KMS-11 (cell line): ENCODE measurements at regions not wholly inside any gene's neighbourhood (a gene's known extent, or its start where the extent isn't known, plus 50 kb on each side); places are given as distances from the start of the nearest gene placed in this dataset.

Source experiments
- H2AFZ ChIP-seq: fragments of 200-600 bp; sonication (generic); 2 replicates; pipeline ENCODE4 v1.6.1; 2016; ENCODE audit warnings: antibody characterized with exemption, mixed run types, low read depth
- H3K27ac ChIP-seq: fragments of 200-600 bp; sonication (generic); 2 replicates; pipeline ENCODE4 v1.6.1; 2016; ENCODE audit warnings: mild to moderate bottlenecking, mixed run types
- H3K27me3 ChIP-seq: fragments of 200-600 bp; sonication (generic); 2 replicates; pipeline ENCODE4 v1.6.1; 2017; ENCODE audit warnings: mild to moderate bottlenecking, low read depth, mixed run types, moderate library complexity; ENCODE audit not compliant: insufficient read depth
- H3K36me3 ChIP-seq: fragments of 200-600 bp; sonication (generic); 2 replicates; pipeline ENCODE4 v1.6.1; 2017; ENCODE audit warnings: mild to moderate bottlenecking, mixed run types; ENCODE audit not compliant: insufficient read depth
- H3K4me1 ChIP-seq: fragments of 200-600 bp; sonication (generic); 2 replicates; pipeline ENCODE4 v1.6.1; 2016; ENCODE audit warnings: mild to moderate bottlenecking, low read depth, mixed run types; ENCODE audit not compliant: poor library complexity, severe bottlenecking
- H3K4me2 ChIP-seq: fragments of 200-600 bp; sonication (generic); 2 replicates; pipeline ENCODE4 v1.7.0; 2016; ENCODE audit warnings: mild to moderate bottlenecking, mixed run types
- H3K4me3 ChIP-seq: fragments of 200-600 bp; sonication (generic); IDR thresholded peaks from 2 replicates; pipeline ENCODE4 v1.6.1; 2017; ENCODE audit warnings: low read depth, low read length, mixed read lengths; ENCODE audit not compliant: insufficient read depth
- H3K79me2 ChIP-seq: fragments of 200-600 bp; sonication (generic); 2 replicates; pipeline ENCODE4 v1.6.1; 2016; ENCODE audit warnings: low read depth, mixed run types; ENCODE audit not compliant: insufficient read depth
- H3K9ac ChIP-seq: fragments of 200-600 bp; sonication (generic); 2 replicates; pipeline ENCODE4 v1.6.1; 2016; ENCODE audit warnings: mild to moderate bottlenecking, mixed run types
- H4K20me1 ChIP-seq: fragments of 200-600 bp; sonication (generic); 2 replicates; pipeline ENCODE4 v1.6.1; 2016; ENCODE audit warnings: mild to moderate bottlenecking, mixed run types; ENCODE audit not compliant: insufficient read depth
- TF ChIP-seq, protein P1 (sequence below): fragments of 200-600 bp; sonication (generic); conservative IDR thresholded peaks from 2 replicates; pipeline ENCODE4 v1.6.1; 2017; ENCODE audit warnings: low read depth, mild to moderate bottlenecking, antibody characterized with exemption, low read length, moderate library complexity, mixed read lengths

DNA sequence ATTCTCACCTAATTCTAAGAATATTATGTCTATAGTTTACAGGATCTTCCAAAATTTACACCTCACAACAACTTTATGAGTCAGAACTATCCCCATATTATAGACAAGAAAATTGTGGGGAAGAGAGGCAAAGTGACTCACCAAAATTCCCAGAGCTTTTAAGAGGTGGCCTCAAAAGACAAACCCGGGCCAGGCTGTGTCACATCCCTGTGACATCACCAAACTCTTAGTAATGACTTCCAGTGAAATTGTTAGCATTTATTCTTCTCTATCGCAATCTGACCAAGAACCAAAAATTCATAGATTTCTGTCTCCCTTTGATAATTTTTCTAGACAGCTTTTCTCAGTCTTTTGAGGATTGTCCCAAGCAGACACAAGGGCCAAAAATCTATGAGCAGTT is 134.3 kb downstream of the SNX19 start:
- TF ChIP-seq, protein P1, sequence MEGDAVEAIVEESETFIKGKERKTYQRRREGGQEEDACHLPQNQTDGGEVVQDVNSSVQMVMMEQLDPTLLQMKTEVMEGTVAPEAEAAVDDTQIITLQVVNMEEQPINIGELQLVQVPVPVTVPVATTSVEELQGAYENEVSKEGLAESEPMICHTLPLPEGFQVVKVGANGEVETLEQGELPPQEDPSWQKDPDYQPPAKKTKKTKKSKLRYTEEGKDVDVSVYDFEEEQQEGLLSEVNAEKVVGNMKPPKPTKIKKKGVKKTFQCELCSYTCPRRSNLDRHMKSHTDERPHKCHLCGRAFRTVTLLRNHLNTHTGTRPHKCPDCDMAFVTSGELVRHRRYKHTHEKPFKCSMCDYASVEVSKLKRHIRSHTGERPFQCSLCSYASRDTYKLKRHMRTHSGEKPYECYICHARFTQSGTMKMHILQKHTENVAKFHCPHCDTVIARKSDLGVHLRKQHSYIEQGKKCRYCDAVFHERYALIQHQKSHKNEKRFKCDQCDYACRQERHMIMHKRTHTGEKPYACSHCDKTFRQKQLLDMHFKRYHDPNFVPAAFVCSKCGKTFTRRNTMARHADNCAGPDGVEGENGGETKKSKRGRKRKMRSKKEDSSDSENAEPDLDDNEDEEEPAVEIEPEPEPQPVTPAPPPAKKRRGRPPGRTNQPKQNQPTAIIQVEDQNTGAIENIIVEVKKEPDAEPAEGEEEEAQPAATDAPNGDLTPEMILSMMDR = no peak
- no peaks in the 10 kb centered on the region for H3K79me2 ChIP-seq
- no peaks in the 10 kb centered on the region for H3K4me1 ChIP-seq
- H3K27me3 ChIP-seq = no peaks in the 10 kb centered on the region
- no peak overlapping the region for H2AFZ ChIP-seq
- H3K36me3 ChIP-seq = no peaks in the 10 kb centered on the region
- H3K27ac ChIP-seq = no peak overlapping the region
- no peak overlapping the region for H3K9ac ChIP-seq
- H3K4me3 ChIP-seq = no peak overlapping the region
- no peak overlapping the region for H3K4me2 ChIP-seq
- no peaks in the 10 kb centered on the region for H4K20me1 ChIP-seq

DNA sequence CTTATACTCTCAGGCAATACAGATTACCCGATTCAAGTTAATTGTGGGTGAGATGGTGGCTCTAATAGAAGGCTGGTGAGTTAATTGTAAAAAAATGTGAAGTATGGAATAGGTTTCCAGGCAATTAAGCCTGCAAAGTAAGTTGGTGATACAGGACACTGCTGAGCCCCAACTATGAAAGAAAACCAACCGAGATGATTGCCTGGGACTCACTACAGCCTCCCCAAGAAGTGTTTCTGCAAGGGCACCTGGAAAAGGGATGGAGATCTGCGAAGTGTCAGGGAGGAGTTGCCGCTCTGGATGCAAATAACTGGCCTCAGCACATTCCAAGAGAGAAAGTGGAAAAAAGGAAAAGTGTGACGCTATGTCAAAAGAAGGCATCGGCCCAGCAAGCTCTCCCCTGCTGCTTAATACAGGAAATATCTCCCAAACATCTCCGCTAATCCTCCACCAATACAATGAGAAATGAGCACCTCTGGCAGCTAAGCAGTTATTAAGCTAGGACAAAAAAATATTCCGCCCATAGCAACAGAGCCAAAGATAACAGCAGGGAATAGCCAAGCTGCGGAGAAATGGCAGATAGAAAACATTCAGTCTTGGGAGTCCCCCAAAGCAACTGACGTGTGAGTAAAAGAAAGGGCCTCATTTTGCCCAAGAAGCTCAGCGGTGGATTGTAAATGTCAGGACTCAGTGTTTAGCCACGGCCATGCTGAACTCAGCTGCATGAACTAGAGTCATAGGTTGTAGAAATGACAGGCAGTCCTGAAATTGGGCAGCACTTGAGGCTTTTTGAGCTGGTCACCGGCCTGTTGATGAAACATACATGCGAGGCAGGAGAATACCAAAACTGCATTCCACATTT is 133.7 kb downstream of the SNX19 start:
- H3K4me1 ChIP-seq = no peaks in the 10 kb centered on the region
- no peak overlapping the region for H3K27ac ChIP-seq
- H3K4me3 ChIP-seq = no peak overlapping the region
- no peak overlapping the region for H2AFZ ChIP-seq
- H3K36me3 ChIP-seq = no peaks in the 10 kb centered on the region
- H3K9ac ChIP-seq = no peak overlapping the region
- H3K4me2 ChIP-seq = no peak overlapping the region
- no peaks in the 10 kb centered on the region for H3K27me3 ChIP-seq
- H3K79me2 ChIP-seq = no peaks in the 10 kb centered on the region
- TF ChIP-seq, protein P1 = no peak
- no peaks in the 10 kb centered on the region for H4K20me1 ChIP-seq

DNA sequence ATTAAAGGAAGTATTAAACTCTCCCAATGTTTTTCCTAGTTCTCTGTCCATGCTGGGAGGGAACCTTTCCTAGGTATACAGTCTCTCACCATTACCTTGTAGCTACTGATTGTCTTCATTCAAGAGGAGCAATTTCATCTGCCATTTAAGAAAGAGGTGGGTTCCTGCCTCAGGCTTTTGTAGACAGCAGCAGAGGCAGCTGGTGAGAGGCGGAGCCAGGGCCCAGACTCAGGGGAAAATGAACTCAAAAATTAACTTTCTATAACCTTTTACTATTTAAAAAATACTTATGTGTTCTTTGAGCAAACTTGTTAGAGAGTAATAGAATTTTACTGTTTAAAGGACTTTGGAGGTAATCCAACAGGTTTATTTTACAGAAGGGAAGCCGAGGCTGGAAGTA is 133.0 kb downstream of the SNX19 start:
- Histone ChIP-seq H3K27me3 (no peaks in the 10 kb centered on the region), H3K9ac (no peak overlapping the region), H3K4me3 (no peak overlapping the region), H3K79me2 (no peaks in the 10 kb centered on the region), H4K20me1 (no peaks in the 10 kb centered on the region), H3K4me1 (no peaks in the 10 kb centered on the region), H3K27ac (no peak overlapping the region), H2AFZ (no peak overlapping the region), H3K4me2 (no peak overlapping the region), H3K36me3 (no peaks in the 10 kb centered on the region)
- TF ChIP-seq, protein P1 = no peak

DNA sequence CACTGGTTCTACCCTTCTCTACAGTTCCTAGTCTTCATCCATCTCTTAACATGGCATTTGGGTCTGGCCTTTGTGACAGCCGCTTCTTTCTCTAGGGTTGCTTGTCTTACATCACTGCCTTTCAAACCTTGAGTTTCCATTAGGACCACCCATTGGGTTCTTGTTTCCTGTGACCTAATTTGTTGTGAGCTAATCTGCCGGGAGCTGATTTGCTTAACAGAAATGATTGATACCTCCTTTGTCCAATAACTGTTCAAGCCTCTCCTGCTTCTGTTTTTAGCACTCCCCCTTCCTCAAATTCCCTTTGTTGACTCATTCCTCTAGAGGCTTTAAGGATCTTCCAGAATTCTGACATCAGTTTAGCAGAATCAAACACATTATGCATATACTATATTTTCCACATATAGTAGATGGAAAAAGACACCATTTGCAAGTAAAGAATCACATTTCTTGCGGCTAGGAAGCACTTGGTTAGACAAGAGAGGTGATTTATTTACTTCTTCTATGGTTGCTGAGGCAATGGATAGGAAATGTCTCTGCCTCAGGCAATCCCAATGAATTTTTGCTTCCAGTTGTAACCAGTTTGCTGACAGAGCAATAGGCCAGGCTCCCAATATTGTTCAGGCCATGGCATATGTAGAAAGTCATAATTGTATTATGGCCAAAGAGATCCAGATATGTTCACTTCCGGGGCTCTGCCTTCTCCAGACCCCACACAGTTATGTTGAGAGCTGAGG is 130.7 kb downstream of the SNX19 start:
- H3K9ac ChIP-seq = no peak overlapping the region
- no peak overlapping the region for H3K27ac ChIP-seq
- no peak overlapping the region for H3K4me3 ChIP-seq
- no peak overlapping the region for H2AFZ ChIP-seq
- H3K36me3 ChIP-seq = no peaks in the 10 kb centered on the region
- H3K27me3 ChIP-seq = no peaks in the 10 kb centered on the region
- no peaks in the 10 kb centered on the region for H3K4me1 ChIP-seq
- no peaks in the 10 kb centered on the region for H3K79me2 ChIP-seq
- no peak overlapping the region for H3K4me2 ChIP-seq
- TF ChIP-seq, protein P1 = no peak
- H4K20me1 ChIP-seq = no peaks in the 10 kb centered on the region
